ENCODE measurements at regions not wholly inside any gene's neighbourhood (a gene's known extent, or its start where the extent isn't known, plus 50 kb on each side); places are given as distances from the start of the nearest gene placed in this dataset.
"Not testable (repeated sequence)": the region's sequence is repeated elsewhere in the genome, so short reads cannot be mapped to it uniquely, and the experiment has no call there.

- DNase-seq (ENCODE audit: low spot score) (no peak), FAIRE-seq (no peak)
Measured at GRCh38 chr9:27672718-27673117, 99.4 kb upstream of the C9orf72 start.

DNA sequence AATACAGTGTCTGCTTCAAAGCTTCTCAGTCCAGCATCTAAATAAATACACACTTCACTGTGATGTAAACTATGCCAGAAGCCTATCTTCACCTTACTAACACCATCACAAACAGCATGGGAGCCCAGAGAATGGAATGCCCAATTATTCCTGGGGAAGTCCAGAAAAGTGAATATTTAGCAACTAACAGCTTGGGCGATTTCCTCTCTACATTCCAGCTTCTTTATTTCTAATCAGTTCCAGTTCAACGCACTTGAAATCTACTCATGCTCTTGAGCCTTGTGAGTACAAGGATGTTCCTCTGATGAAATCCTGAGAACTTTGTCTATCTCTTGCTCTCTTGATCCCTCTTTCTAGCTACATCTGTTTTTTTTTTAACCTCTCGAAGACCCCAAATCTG is 100.4 kb upstream of the C9orf72 start:
- FAIRE-seq (peak; percentile 27), DNase-seq (ENCODE audit: low spot score) (no peak)

- DNase-seq (ENCODE audit: low spot score) (no peak), FAIRE-seq (peak; percentile 55)
Measured at GRCh38 chr9:27675354-27675753, 102.1 kb upstream of the C9orf72 start.

- DNase-seq (ENCODE audit: low spot score) (no peak), FAIRE-seq (no peak)
Measured at GRCh38 chr9:27676827-27677226, 103.5 kb upstream of the C9orf72 start.

GRCh38 chr9:27679338-27679737 is 106.1 kb upstream of the C9orf72 start:
- no peak for FAIRE-seq
- DNase-seq (ENCODE audit: low spot score) = no peak

- FAIRE-seq (peak; percentile 88), DNase-seq (ENCODE audit: low spot score) (no peak)
Measured at GRCh38 chr9:27683181-27683580, 109.9 kb upstream of the C9orf72 start.

DNA sequence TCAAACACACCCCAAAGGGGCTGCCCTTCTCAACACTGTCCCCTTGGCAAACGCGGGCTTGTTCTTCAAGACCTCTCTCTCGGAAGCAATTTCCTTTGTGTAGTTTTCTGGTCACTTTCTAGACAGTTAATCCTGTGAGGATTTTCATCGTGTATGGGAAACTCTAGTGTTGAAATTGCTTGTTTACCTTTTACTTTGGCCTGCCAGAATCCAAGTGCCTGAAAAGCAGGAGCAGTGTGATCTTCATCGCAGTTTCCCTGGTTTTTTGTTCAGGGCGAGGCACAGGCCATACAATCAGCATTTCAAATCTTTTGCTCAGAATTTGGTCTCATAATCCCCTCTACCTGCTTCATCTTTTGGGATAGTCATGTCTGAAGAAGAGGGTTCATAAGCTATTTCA is 115.7 kb upstream of the C9orf72 start:
- no peak for DNase-seq (ENCODE audit: low spot score)
- FAIRE-seq = no peak

GRCh38 chr9:27690816-27691215 is 117.5 kb upstream of the C9orf72 start:
- FAIRE-seq; DNase-seq (ENCODE audit: low spot score): not testable (repeated sequence)

DNA sequence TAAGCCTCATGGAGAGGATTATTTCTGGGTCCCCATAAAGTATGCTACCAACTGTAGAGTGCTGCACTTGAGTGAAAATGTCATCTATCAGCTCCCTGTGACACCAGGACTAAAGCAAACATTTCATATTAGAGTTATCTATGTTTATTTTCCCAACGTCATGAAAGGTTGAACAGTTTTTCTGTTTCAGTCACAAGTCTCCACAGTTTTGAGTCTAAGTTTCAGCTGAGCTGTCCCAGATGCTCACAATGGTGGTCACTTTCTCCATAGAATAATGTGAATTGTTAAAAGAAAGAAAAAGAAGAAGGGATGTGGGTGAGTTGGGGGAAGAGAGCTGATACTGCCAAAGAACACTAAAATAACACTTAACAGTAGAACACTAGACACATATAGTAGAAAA is 126.3 kb upstream of the C9orf72 start:
- no peak for FAIRE-seq
- DNase-seq (ENCODE audit: low spot score) = no peak

- FAIRE-seq = peak; percentile 5
- no peak for DNase-seq (ENCODE audit: low spot score)
Measured at GRCh38 chr9:27701016-27701415, 127.7 kb upstream of the C9orf72 start.

DNA sequence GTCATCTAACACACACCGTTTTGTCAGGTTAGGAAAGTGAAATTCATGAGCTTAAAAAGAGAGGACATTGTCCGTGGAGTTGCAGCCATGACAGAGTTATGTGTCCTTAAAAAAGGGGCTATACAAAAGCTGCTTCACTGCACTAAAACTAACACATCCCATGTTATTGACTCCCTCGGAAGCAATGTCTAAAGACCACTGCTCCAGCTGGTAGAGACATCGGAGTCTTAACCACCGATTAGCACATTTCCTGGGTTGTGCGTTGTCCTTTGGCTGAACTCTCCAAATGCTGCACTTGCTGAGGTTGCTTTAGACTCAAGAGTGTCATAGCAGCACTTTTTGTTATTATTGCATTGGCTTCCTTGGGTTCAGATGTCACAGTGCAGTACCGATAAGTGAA is 128.3 kb upstream of the C9orf72 start:
- DNase-seq (ENCODE audit: low spot score) = peak; percentile 48
- peak; percentile 89 for FAIRE-seq

DNA sequence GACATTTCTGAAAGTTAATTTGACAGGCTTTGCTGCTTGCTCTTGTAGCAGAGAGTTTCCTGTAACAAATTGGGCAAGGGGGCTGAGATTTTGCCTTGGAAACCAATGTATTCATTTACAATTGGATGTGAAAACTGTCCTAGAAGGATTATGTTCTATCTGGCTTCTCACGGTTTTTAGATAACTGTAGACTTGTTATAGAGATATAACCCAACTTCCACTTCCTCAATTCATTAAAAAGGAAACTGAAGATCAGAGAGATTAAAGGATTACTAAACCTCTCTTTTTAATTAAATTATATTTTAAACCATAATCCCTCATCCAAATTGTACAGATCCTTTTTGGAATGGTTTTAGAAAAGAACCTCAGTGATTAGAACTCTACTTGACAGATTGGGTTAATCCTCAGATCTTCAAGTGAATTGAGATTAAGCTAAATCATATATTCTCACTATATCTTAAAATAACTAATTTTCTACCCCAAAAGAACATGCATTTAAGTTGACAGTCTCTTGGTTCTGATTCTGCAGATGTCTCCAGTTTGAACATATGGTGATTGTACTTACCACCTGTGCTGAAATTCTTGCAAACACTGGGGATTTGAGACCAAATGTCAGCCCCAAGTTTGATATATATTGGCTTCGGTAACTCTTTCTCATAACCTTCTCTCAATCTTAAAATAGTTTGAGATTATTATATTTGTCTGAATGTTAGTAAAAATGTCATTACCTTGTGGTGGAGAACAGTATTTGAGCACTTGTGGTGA is 130.1 kb upstream of the C9orf72 start:
- FAIRE-seq = no peak

DNA sequence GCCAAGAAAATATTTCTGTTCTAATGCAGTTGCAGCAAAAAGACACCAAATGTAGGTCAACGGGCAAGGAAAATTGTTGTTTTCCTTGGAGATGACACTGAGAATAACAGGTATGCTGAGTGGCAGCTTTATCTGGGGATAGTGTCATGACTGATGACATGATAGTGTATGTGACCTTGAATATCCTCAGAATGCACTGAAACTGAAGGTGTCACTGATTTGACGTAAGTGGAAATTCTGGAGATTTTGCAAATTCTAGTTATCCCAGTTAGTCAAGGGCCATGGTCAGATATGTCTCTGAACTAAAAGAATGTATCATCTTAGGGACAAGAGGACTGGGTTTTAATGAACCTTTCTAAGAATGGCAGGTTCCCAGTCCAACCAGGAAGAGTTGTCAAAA is 138.0 kb upstream of the C9orf72 start:
- peak; percentile 79 for FAIRE-seq

More for the DNA sequence above, 130.1 kb upstream of the C9orf72 start:
- no peak for DNase-seq (ENCODE audit: low spot score)

GRCh38 chr9:27712806-27713205 is 139.5 kb upstream of the C9orf72 start:
- FAIRE-seq (no peak), DNase-seq (ENCODE audit: low spot score) (no peak)

More for the DNA sequence above, 138.0 kb upstream of the C9orf72 start:
- no peak for DNase-seq (ENCODE audit: low spot score)

GRCh38 chr9:27714388-27714787 is 141.1 kb upstream of the C9orf72 start:
- DNase-seq (ENCODE audit: low spot score) = no peak
- FAIRE-seq = no peak

GRCh38 chr9:27715651-27716050 is 142.4 kb upstream of the C9orf72 start:
- DNase-seq (ENCODE audit: low spot score) = no peak
- peak; percentile 67 for FAIRE-seq

DNA sequence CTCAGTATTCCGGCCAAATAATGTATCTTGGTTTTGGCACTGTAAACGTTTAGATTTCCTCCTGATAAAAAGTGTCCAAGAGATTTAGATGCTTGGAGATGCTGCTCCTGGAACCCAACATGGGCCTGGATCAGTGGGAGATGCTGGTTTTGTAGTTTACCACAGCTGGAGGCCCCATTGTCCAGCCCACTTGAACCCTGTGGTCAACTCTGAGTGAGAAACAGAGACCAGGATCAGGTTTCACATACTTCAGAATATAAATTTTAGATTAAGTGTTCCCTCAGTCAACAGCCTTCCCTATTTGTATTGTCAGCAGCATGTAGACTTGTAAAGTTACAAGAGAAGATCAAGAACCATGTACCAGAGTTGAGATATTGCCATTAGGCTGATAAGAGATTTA is 144.7 kb upstream of the C9orf72 start:
- no peak for DNase-seq (ENCODE audit: low spot score)
- no peak for FAIRE-seq

GRCh38 chr9:27719711-27720110 is 146.4 kb upstream of the C9orf72 start:
- DNase-seq (ENCODE audit: low spot score) = no peak
- FAIRE-seq = peak; percentile 58

- DNase-seq (ENCODE audit: low spot score) = no peak
- no peak for FAIRE-seq
Measured at GRCh38 chr9:27722866-27723265, 149.6 kb upstream of the C9orf72 start.

GRCh38 chr9:27726244-27727081 is 153.2 kb upstream of the C9orf72 start:
- DNase-seq (ENCODE audit: low spot score) = peak; percentile 74
- peak; percentile 77 for FAIRE-seq

DNA sequence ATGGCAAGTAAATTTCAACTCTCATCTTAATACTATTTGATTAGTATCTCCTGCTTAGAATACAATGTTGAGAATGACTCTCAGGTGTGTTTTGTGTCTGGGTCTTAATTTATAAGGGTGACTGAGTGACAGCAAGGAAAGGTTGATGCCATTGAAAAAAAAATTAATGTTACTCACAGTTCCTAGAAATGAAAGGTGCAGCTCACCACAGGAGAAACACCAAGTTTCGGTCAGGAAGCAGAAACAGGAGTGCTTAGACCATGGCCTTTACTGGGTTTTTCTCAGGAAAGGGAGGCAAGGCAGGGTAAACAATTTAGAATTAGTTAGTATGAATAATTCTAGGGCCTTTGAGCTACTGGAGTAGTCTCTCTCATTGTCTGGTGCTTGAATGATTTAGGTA is 159.2 kb upstream of the C9orf72 start:
- no peak for DNase-seq (ENCODE audit: low spot score)
- FAIRE-seq = no peak

DNA sequence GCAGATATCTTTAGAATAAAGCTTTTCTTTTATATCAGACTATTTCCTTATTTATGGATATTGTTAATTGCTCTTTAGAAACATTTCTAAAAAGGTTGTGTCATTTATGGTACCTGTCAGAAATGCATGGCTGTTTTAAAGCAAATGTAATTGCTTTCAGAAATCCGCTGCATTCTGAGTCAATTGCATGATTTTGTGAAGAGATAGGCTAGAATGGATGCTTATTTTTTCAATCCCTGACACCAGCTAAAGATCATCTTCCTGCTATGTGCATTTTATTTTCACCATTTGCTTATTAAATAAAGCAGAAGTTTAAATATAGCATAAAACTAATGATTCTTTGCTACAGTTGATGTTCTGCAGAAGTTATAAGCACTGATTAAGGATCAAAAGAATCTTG is 170.2 kb upstream of the C9orf72 start:
- DNase-seq (ENCODE audit: low spot score) (no peak), FAIRE-seq (peak; percentile 17)

GRCh38 chr9:27747450-27747849 is 174.2 kb upstream of the C9orf72 start:
- FAIRE-seq (no peak), DNase-seq (ENCODE audit: low spot score) (no peak)

Data from urothelium cell line (cell line).